Stimulated activated naive CD8-positive, alpha-beta T cell treated with anti-CD3 and anti-CD28 coated beads, Interleukin-15, Interleukin-2, amounts not matched to agents 100 ng/mL and 50 ng/mL, for 24 hours (primary cell): ENCODE measurements at regions not wholly inside any gene's neighbourhood (a gene's known extent, or its start where the extent isn't known, plus 50 kb on each side); places are given as distances from the start of the nearest gene placed in this dataset.

Experiments
- H3K27ac Mint-ChIP-seq: one replicate; pipeline ENCODE4 v1.8.0; 2021; ENCODE audit warnings: mild to moderate bottlenecking, mixed read lengths
- H3K27me3 Mint-ChIP-seq: one replicate; pipeline ENCODE4 v1.8.0; 2021; ENCODE audit warnings: mixed read lengths
- H3K36me3 Mint-ChIP-seq: one replicate; pipeline ENCODE4 v1.8.0; 2021; ENCODE audit warnings: low read depth, mixed read lengths
- H3K4me1 Mint-ChIP-seq: one replicate; pipeline ENCODE4 v1.8.0; 2021; ENCODE audit warnings: low read depth, mixed read lengths
- H3K4me3 Mint-ChIP-seq: one replicate; pipeline ENCODE4 v1.8.0; 2021; ENCODE audit warnings: mild to moderate bottlenecking, mixed read lengths
- H3K9me3 Mint-ChIP-seq: one replicate; pipeline ENCODE4 v1.8.0; 2021; ENCODE audit warnings: mixed read lengths

DNA sequence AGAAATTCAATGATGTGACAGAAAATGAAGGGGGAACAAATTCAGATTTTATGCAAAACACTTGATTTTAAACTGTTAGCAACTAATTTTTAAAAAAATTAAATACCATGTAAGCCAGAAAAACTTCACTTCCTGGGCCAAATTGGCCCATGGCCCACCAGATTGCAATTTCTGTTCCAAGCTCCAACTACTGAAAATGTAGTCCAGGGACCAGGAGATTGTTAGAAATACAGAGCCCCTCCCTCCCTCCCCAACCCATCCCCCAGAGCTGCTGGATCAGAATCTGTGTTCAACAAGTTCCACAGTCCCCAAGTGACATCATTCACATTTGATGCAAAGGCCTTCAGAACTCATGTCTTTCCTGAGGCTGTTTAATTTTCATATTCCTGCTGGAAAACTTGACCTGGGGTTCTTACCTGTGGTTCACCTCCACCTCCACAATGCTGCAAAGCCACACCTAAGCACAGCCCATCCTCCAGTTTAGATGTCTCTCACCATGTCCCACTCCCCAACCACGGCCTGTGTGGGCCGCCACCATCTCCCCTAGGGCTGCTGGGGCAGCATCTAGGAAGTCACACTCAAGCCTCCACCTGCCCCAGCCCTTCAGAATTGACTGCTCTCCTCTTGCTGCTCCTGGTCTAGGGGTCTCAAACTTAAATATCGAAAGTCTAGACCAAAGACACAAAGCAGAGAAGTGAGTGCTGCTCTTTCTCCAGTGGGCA is 482.0 kb downstream of the UQCRFS1 start:
- Mint-ChIP-seq H3K27ac (no peak overlapping the region), H3K27me3 (peaks cover 43% of the 10 kb centered on the region), H3K9me3 (no peaks in the 10 kb centered on the region), H3K4me3 (no peak overlapping the region), H3K4me1 (peaks cover 6% of the 10 kb centered on the region), H3K36me3 (no peaks in the 10 kb centered on the region)

DNA sequence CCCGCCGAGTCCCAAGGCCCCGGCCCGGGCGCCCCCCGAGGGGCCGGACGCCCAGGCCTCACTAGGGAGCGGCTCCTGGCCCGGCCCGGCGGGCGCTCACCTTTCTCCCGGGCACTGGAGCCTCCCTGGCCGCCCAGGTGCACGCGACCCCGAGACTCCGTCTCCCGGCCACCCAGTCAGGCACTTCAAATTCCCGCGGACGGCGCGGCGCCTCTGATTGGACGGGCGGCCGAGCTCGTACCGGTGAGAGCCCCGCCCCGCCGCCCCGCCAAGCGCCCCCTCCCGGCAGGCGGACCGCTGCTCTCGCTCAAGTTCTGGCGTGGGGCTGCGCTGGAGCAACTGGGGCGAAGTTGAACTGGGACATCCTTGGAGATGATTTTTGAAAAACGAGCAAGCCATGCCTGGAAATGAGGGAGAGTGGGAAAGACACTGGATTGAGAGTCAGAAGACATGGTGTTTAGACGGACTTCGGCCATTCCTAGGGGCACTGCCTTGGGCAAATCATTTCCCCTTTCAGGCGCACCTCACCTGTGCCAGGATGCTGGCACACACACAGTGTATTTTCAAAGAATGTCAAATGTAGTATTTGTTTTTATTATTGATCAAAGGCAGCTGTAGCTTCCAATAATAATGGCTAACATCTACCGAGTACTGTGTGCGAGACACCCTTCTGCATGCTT is 485.3 kb downstream of the UQCRFS1 start:
- Mint-ChIP-seq H3K4me1 (peaks cover 6% of the 10 kb centered on the region), H3K27ac (no peak overlapping the region), H3K27me3 (peaks cover 57% of the 10 kb centered on the region), H3K4me3 (peak overlapping the region; percentile 57), H3K36me3 (no peaks in the 10 kb centered on the region), H3K9me3 (no peaks in the 10 kb centered on the region)

DNA sequence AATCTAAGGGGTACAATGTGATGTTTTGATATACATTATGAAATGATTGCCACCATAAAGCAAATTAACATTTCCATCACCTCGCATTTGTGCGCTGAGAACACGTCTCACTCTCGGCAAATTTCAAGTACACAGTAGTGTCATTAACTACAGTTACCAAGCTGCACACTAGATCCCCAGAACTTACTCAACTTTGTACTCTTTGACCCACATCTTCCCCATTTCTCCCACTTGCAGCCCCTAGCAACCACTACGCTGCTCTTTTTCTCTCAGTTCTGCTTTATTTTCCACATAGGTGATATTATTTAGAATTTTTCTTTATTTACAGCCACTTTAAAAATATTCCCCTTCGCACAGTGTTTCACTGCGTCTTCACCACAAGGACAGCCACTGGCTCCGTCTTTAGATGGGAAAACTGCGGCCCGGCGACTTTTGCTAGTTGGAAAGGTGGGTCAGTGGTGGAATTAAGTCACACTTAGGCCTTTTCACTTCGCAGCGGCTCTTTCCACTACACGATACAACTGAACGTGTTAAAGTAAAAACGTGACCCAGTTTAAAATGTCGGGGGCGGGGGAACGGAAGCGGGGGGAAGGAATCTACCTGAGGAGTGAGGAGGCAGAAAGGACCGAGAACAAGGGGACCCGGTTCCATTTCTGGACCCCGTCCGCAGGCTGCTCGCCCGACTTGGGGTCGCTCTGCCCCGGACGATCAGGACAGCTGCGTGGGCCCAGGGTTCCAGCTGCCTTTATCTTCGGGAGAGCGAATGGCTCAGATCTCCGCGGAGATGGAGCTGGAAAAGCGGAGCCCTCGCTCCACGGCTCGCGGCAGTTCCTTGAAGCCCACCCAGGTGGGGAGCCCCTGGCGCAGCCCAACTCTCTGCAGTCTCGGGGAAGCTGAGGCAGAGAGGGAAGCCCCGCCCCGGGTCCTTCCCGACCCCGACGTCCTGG is 486.1 kb downstream of the UQCRFS1 start:
- Mint-ChIP-seq H3K27me3 (peaks cover 55% of the 10 kb centered on the region), H3K4me1 (peaks cover 6% of the 10 kb centered on the region), H3K36me3 (no peaks in the 10 kb centered on the region), H3K4me3 (peak overlapping the region; percentile 51), H3K9me3 (no peaks in the 10 kb centered on the region), H3K27ac (no peak overlapping the region)

DNA sequence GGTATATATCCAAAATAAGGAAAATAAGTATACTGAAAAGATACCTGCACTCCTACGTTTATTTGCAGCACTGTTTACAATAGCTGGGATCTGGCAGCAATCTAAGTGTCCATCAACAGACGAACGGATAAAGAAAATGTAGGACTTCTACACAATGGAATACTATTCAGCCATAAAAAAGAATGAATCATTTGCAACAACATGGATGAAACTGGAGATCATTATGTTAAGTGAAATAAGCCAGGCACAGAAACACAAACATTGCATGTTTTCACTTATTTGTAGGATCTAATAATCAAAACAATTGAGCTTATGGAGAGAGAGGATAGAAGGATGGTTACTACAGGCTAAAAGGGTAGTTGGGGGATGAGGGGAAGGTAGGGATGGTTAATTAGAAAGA is 494.0 kb downstream of the UQCRFS1 start:
- Mint-ChIP-seq H3K4me1 (no peaks in the 10 kb centered on the region), H3K27ac (no peak overlapping the region), H3K4me3 (no peak overlapping the region), H3K36me3 (no peaks in the 10 kb centered on the region), H3K9me3 (no peaks in the 10 kb centered on the region), H3K27me3 (peaks cover 10% of the 10 kb centered on the region)

DNA sequence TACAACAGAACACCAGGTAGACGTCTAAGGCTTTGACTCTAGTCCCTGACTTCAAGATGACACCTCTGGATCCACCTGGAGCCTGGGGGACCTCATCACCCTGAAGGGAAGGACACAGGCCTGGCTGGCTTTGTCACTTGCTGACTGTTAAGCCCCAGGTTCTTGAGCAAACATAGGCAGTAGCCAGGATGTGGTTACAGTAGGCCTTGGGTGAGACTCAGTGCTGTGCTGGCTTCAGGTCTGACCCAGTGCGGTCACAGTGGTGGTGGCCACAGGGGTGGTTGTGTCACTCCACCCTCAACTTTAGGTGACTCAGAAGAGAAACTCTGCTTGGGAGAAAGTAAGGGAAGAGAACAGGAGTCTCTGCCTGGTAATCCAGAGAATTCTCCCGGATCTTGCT is 497.8 kb downstream of the UQCRFS1 start:
- Mint-ChIP-seq H3K4me3 (no peak overlapping the region), H3K27me3 (no peaks in the 10 kb centered on the region), H3K27ac (no peak overlapping the region), H3K36me3 (no peaks in the 10 kb centered on the region), H3K4me1 (no peaks in the 10 kb centered on the region), H3K9me3 (no peaks in the 10 kb centered on the region)

DNA sequence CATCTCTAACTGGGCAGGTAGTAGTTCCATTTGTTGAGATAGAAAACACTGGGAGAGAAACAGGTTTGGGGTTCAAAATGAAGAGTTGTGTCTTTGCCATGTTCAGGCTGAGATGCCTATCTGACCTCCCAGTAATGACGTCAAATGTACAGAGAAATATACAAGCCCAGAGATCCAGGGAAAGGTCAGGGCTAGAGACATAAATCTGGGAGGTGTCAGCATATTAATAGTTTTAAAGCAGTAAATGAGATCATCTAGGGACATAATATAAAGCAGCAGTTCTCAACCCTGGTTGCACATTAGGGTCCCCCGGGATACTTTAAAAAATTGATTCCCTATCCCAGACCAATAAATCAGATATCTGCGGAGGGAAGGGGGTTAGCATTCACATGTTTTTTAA is 501.5 kb downstream of the UQCRFS1 start:
- no peak overlapping the region for H3K4me3 Mint-ChIP-seq
- no peaks in the 10 kb centered on the region for H3K27me3 Mint-ChIP-seq
- no peaks in the 10 kb centered on the region for H3K36me3 Mint-ChIP-seq
- H3K9me3 Mint-ChIP-seq: no peaks in the 10 kb centered on the region
- no peak overlapping the region for H3K27ac Mint-ChIP-seq
- no peaks in the 10 kb centered on the region for H3K4me1 Mint-ChIP-seq

DNA sequence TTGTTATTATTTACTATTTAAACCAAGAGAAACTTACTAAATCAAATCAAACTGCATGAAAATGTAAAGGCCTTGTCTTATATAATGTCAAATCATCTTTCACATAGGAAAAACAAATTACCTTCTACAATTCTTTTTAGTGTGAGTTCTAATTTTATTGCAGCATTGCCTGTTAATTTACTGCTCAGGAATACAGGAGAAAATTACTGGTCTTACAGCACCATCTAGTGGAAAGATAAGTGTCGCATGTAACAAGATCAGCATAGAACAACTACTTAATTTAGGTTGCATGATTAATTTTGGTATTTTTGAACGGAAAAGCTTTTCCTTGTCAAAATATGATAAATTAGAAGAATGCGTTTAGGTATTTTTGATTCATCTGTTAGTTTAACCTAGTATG is 502.7 kb downstream of the UQCRFS1 start:
- H3K36me3 Mint-ChIP-seq: no peaks in the 10 kb centered on the region
- no peaks in the 10 kb centered on the region for H3K27me3 Mint-ChIP-seq
- no peak overlapping the region for H3K4me3 Mint-ChIP-seq
- no peaks in the 10 kb centered on the region for H3K9me3 Mint-ChIP-seq
- H3K27ac Mint-ChIP-seq: no peak overlapping the region
- no peaks in the 10 kb centered on the region for H3K4me1 Mint-ChIP-seq

DNA sequence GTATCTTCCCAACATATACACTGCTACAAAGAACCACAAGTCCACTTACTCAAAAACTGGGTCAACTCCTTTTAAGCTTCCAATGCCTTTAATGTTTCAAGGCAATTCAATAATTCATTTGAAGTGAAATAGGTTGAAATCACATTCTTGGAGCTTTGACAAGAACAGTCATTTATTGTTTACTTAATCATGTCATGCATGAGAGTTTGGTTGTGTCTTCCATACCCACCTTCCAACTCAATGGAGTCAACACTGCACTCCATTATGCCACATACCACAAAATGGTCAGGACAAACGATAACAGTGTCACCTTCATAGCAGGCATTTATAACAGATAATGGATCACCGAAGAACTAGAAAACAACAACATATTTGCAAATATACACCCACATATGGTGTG is 506.3 kb downstream of the UQCRFS1 start:
- H3K27ac Mint-ChIP-seq: no peak overlapping the region
- no peaks in the 10 kb centered on the region for H3K27me3 Mint-ChIP-seq
- H3K36me3 Mint-ChIP-seq: no peaks in the 10 kb centered on the region
- H3K4me3 Mint-ChIP-seq: no peak overlapping the region
- no peaks in the 10 kb centered on the region for H3K4me1 Mint-ChIP-seq
- no peaks in the 10 kb centered on the region for H3K9me3 Mint-ChIP-seq

DNA sequence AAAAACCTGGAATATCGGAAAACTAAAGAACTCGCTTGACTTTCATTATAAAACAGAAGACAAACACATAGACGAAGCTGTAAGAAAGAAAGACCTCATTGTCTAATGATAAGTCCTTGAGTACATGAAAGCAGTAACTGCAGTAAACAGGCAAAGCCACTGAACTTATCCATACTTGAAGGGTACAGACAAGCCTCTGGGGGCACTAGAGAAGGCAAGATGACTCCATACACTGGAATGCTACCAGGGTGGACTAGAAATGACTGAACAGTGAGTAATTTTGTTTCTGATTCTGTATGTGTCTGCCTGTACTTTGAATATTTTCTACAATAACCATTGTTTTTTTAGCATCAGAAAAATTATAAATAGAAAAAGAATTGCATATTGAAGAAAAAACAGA is 507.9 kb downstream of the UQCRFS1 start:
- H3K27ac Mint-ChIP-seq: no peak overlapping the region
- H3K9me3 Mint-ChIP-seq: no peaks in the 10 kb centered on the region
- no peaks in the 10 kb centered on the region for H3K4me1 Mint-ChIP-seq
- no peaks in the 10 kb centered on the region for H3K27me3 Mint-ChIP-seq
- no peaks in the 10 kb centered on the region for H3K36me3 Mint-ChIP-seq
- no peak overlapping the region for H3K4me3 Mint-ChIP-seq

DNA sequence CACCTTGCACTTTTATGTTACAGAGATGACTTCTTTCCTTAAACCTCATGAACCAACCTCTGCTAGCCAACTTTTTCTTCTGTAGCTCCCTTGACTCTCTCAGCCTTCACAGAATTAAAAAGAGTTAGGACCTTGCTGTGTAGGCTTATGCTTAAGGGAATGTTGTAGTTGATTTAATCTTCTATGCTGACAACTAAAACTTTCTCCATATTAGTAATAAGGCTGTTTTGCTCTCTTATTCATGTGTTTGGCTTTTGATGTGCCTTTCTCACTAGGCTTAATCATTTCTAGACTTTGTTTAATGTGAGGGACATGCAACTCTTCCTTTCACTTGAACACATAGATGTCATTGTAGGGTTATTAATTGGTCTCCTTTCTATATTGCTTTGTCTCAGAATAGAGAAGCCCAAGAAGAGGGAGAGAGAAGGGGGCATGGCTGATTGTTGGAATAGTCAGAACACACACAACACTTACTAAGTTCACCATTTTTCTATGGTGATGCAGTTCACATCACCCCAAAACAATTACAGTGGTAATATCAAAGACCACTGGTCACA is 509.5 kb downstream of the UQCRFS1 start:
- Mint-ChIP-seq H3K4me1 (no peaks in the 10 kb centered on the region), H3K27ac (no peak overlapping the region), H3K9me3 (no peaks in the 10 kb centered on the region), H3K4me3 (no peak overlapping the region), H3K27me3 (no peaks in the 10 kb centered on the region), H3K36me3 (no peaks in the 10 kb centered on the region)

DNA sequence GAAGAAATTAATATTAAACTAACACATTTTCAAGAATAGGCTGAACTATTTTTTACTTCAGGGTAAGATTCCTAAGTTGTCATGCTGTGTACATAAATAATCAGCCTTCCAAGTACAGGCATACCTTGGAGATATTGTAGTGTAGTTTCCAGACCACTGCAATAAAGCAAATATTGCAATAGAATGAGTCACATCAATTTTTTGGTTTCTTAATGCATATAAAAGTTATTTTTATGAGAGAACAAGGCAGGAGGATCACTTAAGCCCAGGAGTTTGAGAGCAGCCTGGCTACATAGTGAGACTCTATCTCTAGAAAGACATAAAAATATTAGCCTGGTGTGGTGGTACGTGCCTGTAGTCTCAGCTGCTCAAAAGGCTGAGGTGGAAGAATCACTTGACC is 511.5 kb downstream of the UQCRFS1 start:
- Mint-ChIP-seq H3K36me3 (no peaks in the 10 kb centered on the region), H3K4me3 (no peak overlapping the region), H3K9me3 (no peaks in the 10 kb centered on the region), H3K27me3 (no peaks in the 10 kb centered on the region), H3K4me1 (no peaks in the 10 kb centered on the region), H3K27ac (no peak overlapping the region)

DNA sequence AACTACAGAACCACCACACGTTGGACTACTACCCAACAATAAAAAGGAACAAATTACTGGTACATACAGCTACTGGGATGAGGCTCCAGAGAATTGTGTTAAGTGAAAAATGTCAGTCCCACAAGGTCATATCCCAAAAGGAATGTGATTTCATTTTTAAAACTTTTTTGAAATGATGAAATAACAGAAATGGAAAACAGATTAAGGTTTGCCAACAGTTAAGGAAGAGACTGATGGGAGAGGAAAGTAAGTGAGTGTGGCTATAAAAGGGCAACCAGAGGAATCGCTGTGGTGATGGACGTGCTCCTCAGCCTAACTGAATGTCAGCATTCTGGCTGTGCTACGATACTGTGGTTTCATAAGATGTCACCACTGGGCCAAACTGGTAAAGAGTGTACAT is 512.8 kb downstream of the UQCRFS1 start:
- Mint-ChIP-seq H3K36me3 (no peaks in the 10 kb centered on the region), H3K9me3 (no peaks in the 10 kb centered on the region), H3K4me3 (no peak overlapping the region), H3K27me3 (peaks cover 10% of the 10 kb centered on the region), H3K27ac (no peak overlapping the region), H3K4me1 (no peaks in the 10 kb centered on the region)

DNA sequence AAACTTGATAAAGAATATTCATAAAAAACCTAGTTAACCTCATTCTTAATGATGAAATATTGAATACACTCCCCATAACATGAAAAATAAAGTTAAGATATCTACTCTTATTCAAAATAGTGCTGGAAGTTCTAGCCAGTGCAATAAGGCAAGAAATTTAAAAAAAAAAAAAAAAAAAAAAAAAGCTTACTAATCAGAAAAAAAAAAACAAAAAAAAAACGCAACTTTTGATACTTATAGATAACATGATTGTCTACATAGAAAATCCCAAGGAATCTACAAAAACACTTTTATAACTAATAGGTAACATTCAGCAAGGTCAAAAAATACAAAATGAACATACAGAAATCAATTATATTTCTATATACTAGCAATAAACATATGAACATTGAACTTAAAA is 515.6 kb downstream of the UQCRFS1 start:
- Mint-ChIP-seq H3K27ac (no peak overlapping the region), H3K36me3 (no peaks in the 10 kb centered on the region), H3K27me3 (peaks cover 12% of the 10 kb centered on the region), H3K9me3 (no peaks in the 10 kb centered on the region), H3K4me3 (no peak overlapping the region), H3K4me1 (no peaks in the 10 kb centered on the region)

DNA sequence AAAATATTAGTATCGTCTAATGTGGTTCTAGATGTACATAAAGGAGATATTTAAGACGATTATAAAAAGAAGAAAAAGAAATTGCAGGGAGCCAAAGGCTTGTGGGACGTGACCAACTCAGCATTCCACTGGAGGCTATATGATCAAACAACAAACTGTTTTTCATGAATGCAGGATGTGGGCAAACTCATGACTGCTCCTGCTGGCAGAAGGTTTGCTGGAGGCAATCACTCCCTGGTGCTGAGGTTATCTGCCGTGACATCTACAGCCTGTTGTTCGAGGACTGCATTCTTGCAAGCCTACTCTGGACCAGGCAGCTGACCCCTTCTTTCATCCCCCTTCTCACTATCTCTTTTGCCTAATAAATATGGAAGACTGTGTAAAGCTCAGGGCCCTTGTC is 518.1 kb downstream of the UQCRFS1 start:
- H3K27ac Mint-ChIP-seq: no peak overlapping the region
- no peaks in the 10 kb centered on the region for H3K9me3 Mint-ChIP-seq
- H3K4me3 Mint-ChIP-seq: no peak overlapping the region
- no peaks in the 10 kb centered on the region for H3K4me1 Mint-ChIP-seq
- H3K36me3 Mint-ChIP-seq: no peaks in the 10 kb centered on the region
- H3K27me3 Mint-ChIP-seq: peaks cover 12% of the 10 kb centered on the region

DNA sequence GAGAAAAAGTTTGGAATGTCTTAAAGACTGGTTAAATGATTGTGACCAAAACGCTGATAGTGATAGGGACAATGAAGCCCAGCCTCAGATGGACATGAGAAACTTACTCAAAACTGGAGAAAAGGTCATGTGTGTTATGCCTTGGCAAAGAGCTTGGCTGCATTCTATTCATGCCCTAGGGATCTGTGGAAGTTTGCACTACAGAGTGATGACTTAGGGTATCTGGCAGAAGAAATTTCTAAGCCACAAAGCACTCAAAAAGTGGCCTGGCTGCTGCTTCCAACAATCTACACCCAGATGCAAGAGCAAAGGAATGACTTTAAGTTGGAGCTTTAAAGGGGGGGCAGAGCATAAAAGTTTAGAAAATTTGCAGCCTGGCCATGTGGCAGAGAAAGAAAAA is 521.3 kb downstream of the UQCRFS1 start:
- Mint-ChIP-seq H3K4me3 (no peak overlapping the region), H3K36me3 (no peaks in the 10 kb centered on the region), H3K27me3 (peaks cover 12% of the 10 kb centered on the region), H3K4me1 (no peaks in the 10 kb centered on the region), H3K9me3 (peaks cover 2% of the 10 kb centered on the region), H3K27ac (no peak overlapping the region)
